ENCODE measurements at regions not wholly inside any gene's neighbourhood (a gene's known extent, or its start where the extent isn't known, plus 50 kb on each side); places are given as distances from the start of the nearest gene placed in this dataset.

- no peak overlapping the region for H3K4me3 Mint-ChIP-seq
- no peaks in the 10 kb centered on the region for H3K4me1 Mint-ChIP-seq
- H3K36me3 Mint-ChIP-seq (ENCODE audit: low read depth) = no peaks in the 10 kb centered on the region
- H3K27ac Mint-ChIP-seq = no peak overlapping the region
- peak; percentile 22 for DNase-seq
- H3K9me3 Mint-ChIP-seq = no peaks in the 10 kb centered on the region
- H3K27me3 Mint-ChIP-seq = no peaks in the 10 kb centered on the region
- intact Hi-C loops (cut with micrococcal nuclease) = no loop called here
Observed at GRCh38 chr2:6605836-6606505, 259.7 kb downstream of the CMPK2 start.

GRCh38 chr2:6617794-6618193, 247.9 kb downstream of the CMPK2 start:
- Mint-ChIP-seq H3K4me3 (no peak overlapping the region), H3K27me3 (no peaks in the 10 kb centered on the region), H3K27ac (no peak overlapping the region), H3K36me3 (ENCODE audit: low read depth) (no peaks in the 10 kb centered on the region), H3K9me3 (peaks cover 5% of the 10 kb centered on the region), H3K4me1 (no peaks in the 10 kb centered on the region)
- intact Hi-C loops (cut with micrococcal nuclease) = no loop called here
- DNase-seq = no peak

DNA sequence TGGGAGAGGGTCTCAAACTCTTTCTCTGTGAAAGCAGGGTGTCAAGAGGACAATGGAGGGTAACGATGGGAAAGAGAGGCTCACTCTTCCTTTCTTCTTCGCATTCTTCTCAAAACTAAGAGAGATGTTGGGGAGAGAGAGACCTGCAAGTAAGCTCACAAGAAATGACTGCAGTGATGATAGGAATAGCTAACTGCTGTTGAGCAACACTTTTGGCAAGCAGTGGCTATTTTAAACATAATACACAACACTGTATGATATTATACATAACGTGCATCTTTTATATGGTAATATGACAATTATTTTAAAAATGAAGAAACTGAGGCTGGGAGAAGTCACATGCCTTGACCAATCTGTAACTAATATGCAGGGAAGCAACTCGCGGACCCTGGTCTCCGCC, 247.5 kb downstream of the CMPK2 start:
- intact Hi-C loops (cut with micrococcal nuclease) = no loop called here
- H3K27me3 Mint-ChIP-seq = no peaks in the 10 kb centered on the region
- no peaks in the 10 kb centered on the region for H3K4me1 Mint-ChIP-seq
- H3K9me3 Mint-ChIP-seq = peaks cover 4% of the 10 kb centered on the region
- H3K4me3 Mint-ChIP-seq = no peak overlapping the region
- H3K27ac Mint-ChIP-seq = no peak overlapping the region
- no peaks in the 10 kb centered on the region for H3K36me3 Mint-ChIP-seq (ENCODE audit: low read depth)
- no peak for DNase-seq

GRCh38 chr2:6623746-6624145, 242.0 kb downstream of the CMPK2 start:
- H3K4me3 Mint-ChIP-seq = no peak overlapping the region
- no peaks in the 10 kb centered on the region for H3K36me3 Mint-ChIP-seq (ENCODE audit: low read depth)
- H3K27me3 Mint-ChIP-seq = no peaks in the 10 kb centered on the region
- intact Hi-C loops (cut with micrococcal nuclease) = no loop called here
- no peak for DNase-seq
- H3K9me3 Mint-ChIP-seq = no peaks in the 10 kb centered on the region
- H3K4me1 Mint-ChIP-seq = no peaks in the 10 kb centered on the region
- H3K27ac Mint-ChIP-seq = no peak overlapping the region

DNA sequence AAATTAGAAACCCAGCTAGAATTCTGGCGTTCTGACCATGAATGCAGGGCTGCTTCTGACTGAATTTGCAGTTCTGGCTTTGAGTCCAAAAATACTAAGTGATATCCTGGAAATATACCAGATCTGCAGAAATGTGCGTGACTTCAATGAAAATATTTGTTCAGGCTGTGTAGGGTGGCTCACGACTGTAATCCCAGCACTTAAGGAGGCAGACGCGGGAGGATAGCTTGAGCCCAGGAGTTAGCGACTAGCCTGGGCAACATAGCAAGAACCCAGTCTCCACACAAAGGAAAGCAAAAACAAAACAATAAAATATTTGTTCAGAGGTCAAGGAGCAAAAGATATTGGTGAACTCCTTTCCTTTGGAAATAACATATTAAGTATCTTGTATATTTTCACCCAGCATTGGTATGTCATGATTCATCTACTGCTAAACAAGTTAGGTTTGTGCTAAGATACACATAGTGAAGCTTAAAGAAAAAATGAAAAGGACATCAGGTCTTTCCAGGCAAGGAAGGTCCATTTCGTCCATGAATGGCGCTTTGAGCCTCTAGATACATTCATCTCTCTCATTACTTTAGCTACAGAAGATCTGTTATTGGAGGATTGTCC, 239.2 kb downstream of the CMPK2 start:
- Mint-ChIP-seq H3K4me1 (no peaks in the 10 kb centered on the region), H3K9me3 (no peaks in the 10 kb centered on the region), H3K27ac (no peak overlapping the region), H3K36me3 (ENCODE audit: low read depth) (no peaks in the 10 kb centered on the region), H3K27me3 (no peaks in the 10 kb centered on the region), H3K4me3 (no peak overlapping the region)
- intact Hi-C loops (cut with micrococcal nuclease) = no loop called here
- no peak for DNase-seq

- no peak for DNase-seq
- intact Hi-C loops (cut with micrococcal nuclease) = no loop called here
- no peaks in the 10 kb centered on the region for H3K27me3 Mint-ChIP-seq
- H3K4me1 Mint-ChIP-seq = no peaks in the 10 kb centered on the region
- no peak overlapping the region for H3K4me3 Mint-ChIP-seq
- H3K9me3 Mint-ChIP-seq = no peaks in the 10 kb centered on the region
- H3K36me3 Mint-ChIP-seq (ENCODE audit: low read depth) = no peaks in the 10 kb centered on the region
- H3K27ac Mint-ChIP-seq = no peak overlapping the region
Observed at GRCh38 chr2:6627316-6627715, 238.4 kb downstream of the CMPK2 start.

DNA sequence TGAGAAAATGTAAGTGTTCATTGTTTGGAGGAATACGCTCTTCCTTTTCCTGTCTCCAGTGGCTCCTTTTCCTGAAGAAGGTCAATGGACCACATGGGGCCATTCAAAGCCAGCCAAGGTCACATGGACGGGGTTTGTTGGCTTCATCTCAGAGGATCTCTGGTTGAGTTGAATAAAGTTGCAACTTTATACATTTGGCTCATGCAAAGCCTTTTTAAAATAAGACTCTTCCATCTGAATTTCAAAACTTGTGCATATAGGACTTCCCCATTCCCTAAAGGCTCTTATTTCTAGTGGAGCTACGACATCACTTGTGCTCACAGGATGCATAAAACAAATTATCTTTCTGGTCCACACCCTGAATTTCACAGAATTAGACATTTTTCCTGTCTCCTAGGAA, 235.5 kb downstream of the CMPK2 start:
- peak; percentile 8 for DNase-seq
- Mint-ChIP-seq H3K4me3 (no peak overlapping the region), H3K27ac (no peak overlapping the region), H3K4me1 (no peaks in the 10 kb centered on the region), H3K9me3 (no peaks in the 10 kb centered on the region), H3K36me3 (ENCODE audit: low read depth) (no peaks in the 10 kb centered on the region), H3K27me3 (no peaks in the 10 kb centered on the region)
- intact Hi-C loops (cut with micrococcal nuclease) = no loop called here

DNA sequence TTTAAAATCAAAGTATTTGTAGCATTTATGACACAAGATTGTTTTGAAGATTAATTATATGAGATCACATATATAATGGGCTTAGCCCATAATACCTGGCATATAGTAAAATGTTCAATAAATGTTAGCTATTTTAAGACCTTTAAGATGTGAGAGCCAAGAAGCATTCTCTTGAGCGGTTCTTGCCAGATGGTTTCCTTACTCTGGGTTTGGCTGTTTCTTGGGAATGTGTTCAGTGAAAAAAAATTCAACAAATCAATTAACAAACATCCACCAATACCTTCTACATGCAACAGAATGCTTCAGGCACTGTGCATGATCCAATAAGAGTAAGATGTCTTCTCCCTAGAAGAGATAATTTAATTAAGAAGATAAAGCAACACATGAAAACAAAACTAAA, 230.4 kb downstream of the CMPK2 start:
- Mint-ChIP-seq H3K4me1 (no peaks in the 10 kb centered on the region), H3K4me3 (no peak overlapping the region), H3K27me3 (no peaks in the 10 kb centered on the region), H3K36me3 (ENCODE audit: low read depth) (no peaks in the 10 kb centered on the region), H3K27ac (no peak overlapping the region), H3K9me3 (no peaks in the 10 kb centered on the region)
- intact Hi-C loops (cut with micrococcal nuclease) = no loop called here
- DNase-seq = peak; percentile 8

DNA sequence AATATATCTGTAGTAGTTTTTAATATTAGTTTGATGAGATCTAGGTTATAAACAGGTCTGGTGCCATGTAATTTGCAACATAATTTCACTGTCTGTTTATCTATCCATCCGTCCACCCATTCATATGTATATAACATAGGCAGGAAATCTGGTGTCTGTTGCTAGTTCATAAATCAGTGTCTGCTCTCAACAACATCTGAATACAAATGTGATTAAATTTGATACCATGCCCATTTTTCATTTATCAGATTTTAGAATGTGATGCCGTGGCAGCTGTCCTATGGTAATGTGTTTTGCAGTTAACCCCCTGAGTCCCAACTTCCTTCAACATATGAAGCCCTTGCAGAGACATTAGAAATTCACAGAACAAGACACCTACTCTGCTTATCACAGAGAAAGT, 228.4 kb downstream of the CMPK2 start:
- no peaks in the 10 kb centered on the region for H3K9me3 Mint-ChIP-seq
- H3K27ac Mint-ChIP-seq = no peak overlapping the region
- intact Hi-C loops (cut with micrococcal nuclease) = no loop called here
- no peaks in the 10 kb centered on the region for H3K4me1 Mint-ChIP-seq
- H3K36me3 Mint-ChIP-seq (ENCODE audit: low read depth) = no peaks in the 10 kb centered on the region
- no peak overlapping the region for H3K4me3 Mint-ChIP-seq
- no peaks in the 10 kb centered on the region for H3K27me3 Mint-ChIP-seq
- no peak for DNase-seq

GRCh38 chr2:6639929-6640620, 225.6 kb downstream of the CMPK2 start:
- Mint-ChIP-seq H3K36me3 (ENCODE audit: low read depth) (no peaks in the 10 kb centered on the region), H3K4me3 (no peak overlapping the region), H3K9me3 (no peaks in the 10 kb centered on the region), H3K27ac (no peak overlapping the region), H3K4me1 (no peaks in the 10 kb centered on the region), H3K27me3 (no peaks in the 10 kb centered on the region)
- DNase-seq = no peak
- intact Hi-C loops (cut with micrococcal nuclease) = no loop called here

GRCh38 chr2:6640621-6641015, 225.1 kb downstream of the CMPK2 start:
- no peak for DNase-seq
- H3K4me3 Mint-ChIP-seq = no peak overlapping the region
- no peaks in the 10 kb centered on the region for H3K27me3 Mint-ChIP-seq
- intact Hi-C loops (cut with micrococcal nuclease) = no loop called here
- H3K4me1 Mint-ChIP-seq = no peaks in the 10 kb centered on the region
- no peaks in the 10 kb centered on the region for H3K36me3 Mint-ChIP-seq (ENCODE audit: low read depth)
- no peak overlapping the region for H3K27ac Mint-ChIP-seq
- H3K9me3 Mint-ChIP-seq = no peaks in the 10 kb centered on the region

- Mint-ChIP-seq H3K9me3 (no peaks in the 10 kb centered on the region), H3K27me3 (no peaks in the 10 kb centered on the region), H3K27ac (no peak overlapping the region), H3K36me3 (ENCODE audit: low read depth) (no peaks in the 10 kb centered on the region), H3K4me1 (no peaks in the 10 kb centered on the region), H3K4me3 (no peak overlapping the region)
- no peak for DNase-seq
- intact Hi-C loops (cut with micrococcal nuclease) = no loop called here
Observed at GRCh38 chr2:6641956-6642355, 223.8 kb downstream of the CMPK2 start.

DNA sequence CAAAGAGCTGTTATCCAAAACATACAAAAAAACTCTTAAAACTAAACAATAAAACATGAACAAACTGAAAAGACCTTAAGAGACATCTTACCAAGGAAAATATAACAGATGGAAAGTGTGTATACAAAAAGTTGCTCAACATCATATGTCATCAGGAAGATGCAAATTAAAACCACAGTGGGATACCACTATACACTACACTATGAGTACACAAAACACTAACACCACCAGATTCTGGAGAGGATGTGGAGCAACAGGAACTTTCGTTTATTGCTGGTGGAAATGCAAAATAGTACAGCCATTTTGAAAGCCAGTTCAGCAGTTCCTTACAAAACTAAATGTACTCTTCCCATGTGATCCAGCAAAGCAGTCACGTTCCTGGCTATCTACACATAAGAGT, 221.4 kb downstream of the CMPK2 start:
- Mint-ChIP-seq H3K27ac (no peak overlapping the region), H3K4me1 (no peaks in the 10 kb centered on the region), H3K9me3 (no peaks in the 10 kb centered on the region), H3K27me3 (no peaks in the 10 kb centered on the region), H3K36me3 (ENCODE audit: low read depth) (no peaks in the 10 kb centered on the region), H3K4me3 (no peak overlapping the region)
- no peak for DNase-seq
- intact Hi-C loops (cut with micrococcal nuclease) = no loop called here

GRCh38 chr2:6645004-6645403, 220.7 kb downstream of the CMPK2 start:
- Mint-ChIP-seq H3K27me3 (no peaks in the 10 kb centered on the region), H3K4me3 (no peak overlapping the region), H3K9me3 (no peaks in the 10 kb centered on the region), H3K36me3 (ENCODE audit: low read depth) (no peaks in the 10 kb centered on the region), H3K27ac (no peak overlapping the region), H3K4me1 (no peaks in the 10 kb centered on the region)
- intact Hi-C loops (cut with micrococcal nuclease) = no loop called here
- no peak for DNase-seq

Measured in activated CD4-positive, alpha-beta T cell treated with anti-CD3 and anti-CD28 coated beads, Interleukin-2, amount 10 ng/mL, durations not matched to agents 24 days and 14 days (primary cell).